ENCODE measurements at regions not wholly inside any gene's neighbourhood (a gene's known extent, or its start where the extent isn't known, plus 50 kb on each side); places are given as distances from the start of the nearest gene placed in this dataset.

DNA sequence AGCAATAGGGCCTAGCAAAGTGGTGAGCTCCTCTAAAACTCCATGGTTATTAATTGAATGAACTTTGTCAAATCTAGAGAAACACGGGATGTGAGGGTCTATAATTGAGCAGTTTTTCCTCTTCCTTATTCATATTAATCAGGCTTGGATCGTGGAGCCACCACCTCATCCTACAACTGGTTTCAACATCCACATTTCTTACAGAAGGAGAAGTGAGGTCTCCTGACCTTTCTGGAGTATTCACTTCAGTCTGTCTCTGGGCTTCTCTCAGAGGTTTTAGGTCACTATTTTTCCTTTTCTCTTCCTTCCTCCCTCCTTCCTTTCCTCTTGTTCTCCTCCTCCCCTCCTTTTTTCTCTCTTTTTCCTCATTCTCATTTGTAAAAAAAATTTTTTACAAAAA, 177.3 kb upstream of the ACTBL2 start:
- H3K27ac Mint-ChIP-seq = no peak overlapping the region
- DNase-seq = no peak
- Histone ChIP-seq H3K27ac (ENCODE audit: low read length) (no peak overlapping the region), H3K36me3 (ENCODE audit: control insufficient read depth, insufficient read depth, low read length) (no peaks in the 10 kb centered on the region), H3K27me3 (ENCODE audit: control insufficient read depth, insufficient read depth, low read length) (no peaks in the 10 kb centered on the region), H3K4me3 (ENCODE audit: low read length) (no peak overlapping the region), H3K9me3 (ENCODE audit: control insufficient read depth, insufficient read depth, low read length) (no peaks in the 10 kb centered on the region), H3K4me1 (ENCODE audit: control insufficient read depth, insufficient read depth, low read length) (no peaks in the 10 kb centered on the region)
- no peak for ATAC-seq
- H3K4me1 Mint-ChIP-seq = no peaks in the 10 kb centered on the region
- H3K27me3 Mint-ChIP-seq (ENCODE audit: low read depth in 2 of 2) = no peaks in the 10 kb centered on the region
- intact Hi-C loops (cut with micrococcal nuclease) = no loop called here
- 94% methylated on average over 1 of the region's 2 CpGs for WGBS (ENCODE audit: insufficient coverage)
- no peak overlapping the region for H3K4me3 Mint-ChIP-seq
- TF ChIP-seq, protein P1, sequence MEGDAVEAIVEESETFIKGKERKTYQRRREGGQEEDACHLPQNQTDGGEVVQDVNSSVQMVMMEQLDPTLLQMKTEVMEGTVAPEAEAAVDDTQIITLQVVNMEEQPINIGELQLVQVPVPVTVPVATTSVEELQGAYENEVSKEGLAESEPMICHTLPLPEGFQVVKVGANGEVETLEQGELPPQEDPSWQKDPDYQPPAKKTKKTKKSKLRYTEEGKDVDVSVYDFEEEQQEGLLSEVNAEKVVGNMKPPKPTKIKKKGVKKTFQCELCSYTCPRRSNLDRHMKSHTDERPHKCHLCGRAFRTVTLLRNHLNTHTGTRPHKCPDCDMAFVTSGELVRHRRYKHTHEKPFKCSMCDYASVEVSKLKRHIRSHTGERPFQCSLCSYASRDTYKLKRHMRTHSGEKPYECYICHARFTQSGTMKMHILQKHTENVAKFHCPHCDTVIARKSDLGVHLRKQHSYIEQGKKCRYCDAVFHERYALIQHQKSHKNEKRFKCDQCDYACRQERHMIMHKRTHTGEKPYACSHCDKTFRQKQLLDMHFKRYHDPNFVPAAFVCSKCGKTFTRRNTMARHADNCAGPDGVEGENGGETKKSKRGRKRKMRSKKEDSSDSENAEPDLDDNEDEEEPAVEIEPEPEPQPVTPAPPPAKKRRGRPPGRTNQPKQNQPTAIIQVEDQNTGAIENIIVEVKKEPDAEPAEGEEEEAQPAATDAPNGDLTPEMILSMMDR (IDR thresholded peaks at IDR 0.05) = no peak
- peaks cover 0 to 4% of the 10 kb centered on the region in 2 donors for H3K9me3 Mint-ChIP-seq
- no peaks in the 10 kb centered on the region for H3K36me3 Mint-ChIP-seq

DNA sequence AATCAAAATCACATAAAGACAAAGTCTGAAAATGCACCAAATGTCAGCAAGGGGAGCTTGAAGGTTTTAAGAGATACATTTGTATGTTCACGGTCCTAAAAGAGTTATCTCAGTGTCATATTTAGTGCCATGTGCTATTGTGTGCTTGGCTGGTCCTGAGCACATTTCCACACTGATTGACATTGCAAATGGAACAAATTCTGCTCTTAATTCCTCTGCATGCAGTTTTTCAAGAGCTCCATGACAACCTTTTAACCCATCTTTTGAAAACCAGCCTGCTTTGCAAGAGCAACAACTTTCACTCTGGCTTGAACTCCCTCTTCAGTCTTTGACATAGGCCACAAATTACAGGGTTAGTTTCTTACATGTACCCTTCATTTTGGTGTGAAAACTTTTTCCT, 175.4 kb upstream of the ACTBL2 start:
- no peaks in the 10 kb centered on the region for H3K36me3 ChIP-seq (ENCODE audit: control insufficient read depth, insufficient read depth, low read length)
- H3K27ac Mint-ChIP-seq = no peak overlapping the region
- 95% methylated on average over 1 of the region's 1 CpG for WGBS (ENCODE audit: insufficient coverage)
- ATAC-seq (no peak), DNase-seq (no peak)
- no peaks in the 10 kb centered on the region for H3K27me3 Mint-ChIP-seq (ENCODE audit: low read depth in 2 of 2)
- TF ChIP-seq, protein P1 (IDR thresholded peaks at IDR 0.05) = no peak
- peaks cover 0 to 4% of the 10 kb centered on the region in 2 donors for H3K9me3 Mint-ChIP-seq
- H3K27ac ChIP-seq (ENCODE audit: low read length) = no peak overlapping the region
- H3K9me3 ChIP-seq (ENCODE audit: control insufficient read depth, insufficient read depth, low read length) = no peaks in the 10 kb centered on the region
- H3K27me3 ChIP-seq (ENCODE audit: control insufficient read depth, insufficient read depth, low read length) = no peaks in the 10 kb centered on the region
- no peak overlapping the region for H3K4me3 ChIP-seq (ENCODE audit: low read length)
- no peaks in the 10 kb centered on the region for H3K4me1 Mint-ChIP-seq
- intact Hi-C loops (cut with micrococcal nuclease) = no loop called here
- no peaks in the 10 kb centered on the region for H3K36me3 Mint-ChIP-seq
- no peaks in the 10 kb centered on the region for H3K4me1 ChIP-seq (ENCODE audit: control insufficient read depth, insufficient read depth, low read length)
- H3K4me3 Mint-ChIP-seq = no peak overlapping the region

DNA sequence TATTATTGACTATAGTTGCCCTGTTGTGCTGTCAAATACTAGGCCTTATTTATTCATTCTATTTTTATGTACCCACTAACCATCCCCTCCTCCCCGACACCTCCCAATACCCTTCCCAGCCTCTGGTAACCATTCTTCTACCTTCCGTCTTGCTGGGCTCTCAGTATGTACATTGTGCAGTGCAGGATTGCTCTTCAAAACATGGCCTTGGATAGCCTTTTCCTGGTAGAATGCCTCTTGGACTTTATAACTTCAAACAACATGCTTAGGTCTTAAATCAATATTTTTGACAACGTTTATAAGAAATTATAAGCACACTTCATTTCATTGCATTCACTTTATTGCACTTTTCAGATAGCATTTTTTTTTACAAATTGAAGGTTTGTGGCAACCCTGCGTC, 172.6 kb upstream of the ACTBL2 start:
- ATAC-seq = no peak
- Histone ChIP-seq H3K36me3 (ENCODE audit: control insufficient read depth, insufficient read depth, low read length) (no peaks in the 10 kb centered on the region), H3K27me3 (ENCODE audit: control insufficient read depth, insufficient read depth, low read length) (no peaks in the 10 kb centered on the region), H3K9me3 (ENCODE audit: control insufficient read depth, insufficient read depth, low read length) (no peaks in the 10 kb centered on the region), H3K4me3 (ENCODE audit: low read length) (no peak overlapping the region), H3K4me1 (ENCODE audit: control insufficient read depth, insufficient read depth, low read length) (no peaks in the 10 kb centered on the region), H3K27ac (ENCODE audit: low read length) (no peak overlapping the region)
- H3K36me3 Mint-ChIP-seq = no peaks in the 10 kb centered on the region
- peaks cover 0 to under 1% of the 10 kb centered on the region in 2 donors for H3K9me3 Mint-ChIP-seq
- no peaks in the 10 kb centered on the region for H3K4me1 Mint-ChIP-seq
- H3K4me3 Mint-ChIP-seq = no peak overlapping the region
- H3K27me3 Mint-ChIP-seq (ENCODE audit: low read depth in 2 of 2) = peaks cover 0 to 3% of the 10 kb centered on the region in 2 donors
- no peak for DNase-seq
- intact Hi-C loops (cut with micrococcal nuclease) = no loop called here
- H3K27ac Mint-ChIP-seq = no peak overlapping the region
- TF ChIP-seq, protein P1 (IDR thresholded peaks at IDR 0.05) = no peak
- 64% methylated on average over 4 of the region's 4 CpGs for WGBS (ENCODE audit: insufficient coverage)

DNA sequence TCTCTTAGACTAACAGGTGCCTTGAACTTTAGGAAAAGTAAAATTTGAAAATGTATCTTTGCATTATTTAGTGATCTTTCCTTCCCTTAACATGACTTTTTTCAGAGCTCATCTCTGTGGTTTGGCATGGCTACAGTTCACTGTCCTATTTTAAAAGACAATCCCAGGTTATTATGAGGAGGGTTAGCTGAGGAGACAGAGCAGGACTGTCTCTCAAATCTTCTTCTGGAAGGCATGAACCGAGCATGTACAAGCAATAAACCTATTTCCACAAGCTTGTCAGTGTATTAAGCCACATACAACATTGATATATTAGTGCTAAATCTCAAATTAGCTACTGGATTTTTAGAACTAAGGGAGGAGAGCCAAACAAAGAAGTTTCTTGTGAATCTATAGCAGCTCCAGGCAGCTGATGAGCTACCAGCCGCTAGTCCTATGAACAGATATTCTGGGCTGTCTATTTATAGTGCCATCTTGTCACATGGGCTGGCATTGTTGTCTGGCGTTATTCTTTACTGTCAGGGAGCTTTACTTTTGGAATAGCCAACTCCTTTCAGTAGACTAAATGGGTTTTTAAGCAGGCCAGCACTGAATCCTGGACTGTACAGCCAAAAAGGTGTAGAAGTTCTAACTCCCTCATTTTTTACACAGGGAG, 171.2 kb upstream of the ACTBL2 start:
- WGBS (ENCODE audit: insufficient coverage) = 75% methylated on average over 3 of the region's 3 CpGs
- H3K36me3 Mint-ChIP-seq = no peaks in the 10 kb centered on the region
- Histone ChIP-seq H3K27me3 (ENCODE audit: control insufficient read depth, insufficient read depth, low read length) (no peaks in the 10 kb centered on the region), H3K36me3 (ENCODE audit: control insufficient read depth, insufficient read depth, low read length) (no peaks in the 10 kb centered on the region), H3K27ac (ENCODE audit: low read length) (no peak overlapping the region), H3K4me1 (ENCODE audit: control insufficient read depth, insufficient read depth, low read length) (no peaks in the 10 kb centered on the region), H3K9me3 (ENCODE audit: control insufficient read depth, insufficient read depth, low read length) (no peaks in the 10 kb centered on the region), H3K4me3 (ENCODE audit: low read length) (no peak overlapping the region)
- H3K27ac Mint-ChIP-seq = no peak overlapping the region
- no peak overlapping the region for H3K4me3 Mint-ChIP-seq
- peaks cover 0 to 3% of the 10 kb centered on the region in 2 donors for H3K27me3 Mint-ChIP-seq (ENCODE audit: low read depth in 2 of 2)
- no peak for DNase-seq
- H3K4me1 Mint-ChIP-seq = no peaks in the 10 kb centered on the region
- intact Hi-C loops (cut with micrococcal nuclease) = no loop called here
- no peak for ATAC-seq
- TF ChIP-seq, protein P1 (IDR thresholded peaks at IDR 0.05) = no peak
- H3K9me3 Mint-ChIP-seq = no peaks in the 10 kb centered on the region
